ENCODE measurements at regions not wholly inside any gene's neighbourhood (a gene's known extent, or its start where the extent isn't known, plus 50 kb on each side); places are given as distances from the start of the nearest gene placed in this dataset.

DNA sequence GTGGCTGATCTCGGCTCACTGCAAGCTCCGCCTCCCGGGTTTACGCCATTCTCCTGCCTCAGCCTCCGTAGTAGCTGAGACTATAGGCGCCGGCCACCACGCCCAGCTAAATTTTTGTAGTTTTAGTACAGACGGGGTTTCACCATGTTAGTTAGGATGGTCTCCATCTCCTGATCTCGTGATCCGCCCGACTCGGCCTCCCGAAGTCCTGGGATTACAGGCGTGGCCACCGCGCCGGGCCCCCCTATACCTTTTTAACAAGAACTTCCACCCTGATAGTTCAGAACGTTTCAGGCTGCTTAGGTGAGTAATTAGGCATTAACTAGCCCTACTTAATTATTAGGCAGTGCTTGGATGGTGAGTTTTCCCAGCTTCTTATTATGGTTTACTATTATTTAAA lies 552.5 kb downstream of the BCKDHB start:
- Histone ChIP-seq H3K9ac (ENCODE audit: insufficient read depth, low read length, poor library complexity, severe bottlenecking) (no peak overlapping the region), H3K79me2 (ENCODE audit: insufficient read depth, low read length) (no peaks in the 10 kb centered on the region), H3K36me3 (replicated peaks in 1 of 2; ENCODE audit: control insufficient read depth in 1 of 2, insufficient read depth in 2 of 2, low read length in 2 of 2) (no peaks in the 10 kb centered on the region), H3K4me2 (replicated peaks; ENCODE audit: extremely low read depth, low read length, poor library complexity, severe bottlenecking) (no peak overlapping the region), H3K9me3 (replicated peaks in 1 of 2; ENCODE audit: control insufficient read depth in 1 of 2, insufficient read depth in 1 of 2, low read length in 2 of 2) (peaks cover 4 to 10% of the 10 kb centered on the region in 2 donors), H4K20me1 (ENCODE audit: insufficient read depth, low read length) (no peaks in the 10 kb centered on the region), H2AFZ (ENCODE audit: insufficient read depth, low read depth, low read length, poor library complexity, severe bottlenecking) (no peak overlapping the region), H3K4me1 (ENCODE audit: control insufficient read depth in 1 of 2, insufficient read depth in 2 of 2, low read length in 2 of 2) (no peaks in the 10 kb centered on the region), H3K27me3 (ENCODE audit: control insufficient read depth in 2 of 2, insufficient read depth in 2 of 2, low read length in 2 of 2) (no peaks in the 10 kb centered on the region), H3K4me3 (replicated peaks in 1 of 3; ENCODE audit: low read depth in 2 of 3, low read length in 3 of 3) (no peak overlapping the region), H3K27ac (ENCODE audit: low read depth in 1 of 2, low read length in 2 of 2) (no peak overlapping the region)
- Mint-ChIP-seq H3K27ac (no peak overlapping the region), H3K27me3 (ENCODE audit: low read depth in 3 of 3) (peaks cover 0 to 3% (median 0%) of the 10 kb centered on the region in 3 donors), H3K9me3 (peaks cover 0 to 13% (median 10%) of the 10 kb centered on the region in 7 donors), H3K4me3 (no peak overlapping the region), H3K36me3 (no peaks in the 10 kb centered on the region), H3K4me1 (no peaks in the 10 kb centered on the region)
- no peak for DNase-seq
- WGBS (ENCODE audit: insufficient coverage) = 95% methylated on average over 4 of the region's 19 CpGs
- intact Hi-C loops (cut with micrococcal nuclease) = no loop called here
- TF ChIP-seq, protein P1, sequence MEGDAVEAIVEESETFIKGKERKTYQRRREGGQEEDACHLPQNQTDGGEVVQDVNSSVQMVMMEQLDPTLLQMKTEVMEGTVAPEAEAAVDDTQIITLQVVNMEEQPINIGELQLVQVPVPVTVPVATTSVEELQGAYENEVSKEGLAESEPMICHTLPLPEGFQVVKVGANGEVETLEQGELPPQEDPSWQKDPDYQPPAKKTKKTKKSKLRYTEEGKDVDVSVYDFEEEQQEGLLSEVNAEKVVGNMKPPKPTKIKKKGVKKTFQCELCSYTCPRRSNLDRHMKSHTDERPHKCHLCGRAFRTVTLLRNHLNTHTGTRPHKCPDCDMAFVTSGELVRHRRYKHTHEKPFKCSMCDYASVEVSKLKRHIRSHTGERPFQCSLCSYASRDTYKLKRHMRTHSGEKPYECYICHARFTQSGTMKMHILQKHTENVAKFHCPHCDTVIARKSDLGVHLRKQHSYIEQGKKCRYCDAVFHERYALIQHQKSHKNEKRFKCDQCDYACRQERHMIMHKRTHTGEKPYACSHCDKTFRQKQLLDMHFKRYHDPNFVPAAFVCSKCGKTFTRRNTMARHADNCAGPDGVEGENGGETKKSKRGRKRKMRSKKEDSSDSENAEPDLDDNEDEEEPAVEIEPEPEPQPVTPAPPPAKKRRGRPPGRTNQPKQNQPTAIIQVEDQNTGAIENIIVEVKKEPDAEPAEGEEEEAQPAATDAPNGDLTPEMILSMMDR (IDR thresholded peaks at IDR 0.05) = no peak

DNA sequence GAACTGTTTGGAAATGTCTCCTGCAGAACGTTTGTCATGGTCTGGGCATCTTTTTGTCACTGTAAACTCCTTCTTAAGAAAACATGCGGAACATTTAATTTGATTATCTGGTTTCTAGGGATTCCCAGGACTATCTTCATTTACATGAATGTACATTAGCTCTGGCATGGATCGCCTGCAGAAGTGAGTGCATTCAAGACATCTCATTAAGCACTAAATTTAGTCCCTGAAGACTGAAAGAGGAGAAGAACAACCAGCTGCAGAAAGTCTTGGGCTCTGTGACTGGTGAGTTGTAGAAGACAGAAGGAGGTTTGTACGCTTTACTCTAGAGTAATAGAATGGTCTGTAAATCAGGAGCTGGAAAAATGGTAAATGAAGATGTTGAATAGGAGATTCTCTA lies 540.7 kb downstream of the BCKDHB start:
- H3K27me3 Mint-ChIP-seq (ENCODE audit: low read depth in 3 of 3) = peaks cover 0 to 3% (median 0%) of the 10 kb centered on the region in 3 donors
- DNase-seq = no peak
- no peak overlapping the region for H3K4me3 Mint-ChIP-seq
- H3K27me3 ChIP-seq (ENCODE audit: control insufficient read depth in 2 of 2, insufficient read depth in 2 of 2, low read length in 2 of 2) = no peaks in the 10 kb centered on the region
- H3K9me3 Mint-ChIP-seq = peaks cover 4 to 24% (median 14%) of the 10 kb centered on the region in 7 donors
- no peak overlapping the region for H3K4me2 ChIP-seq (replicated peaks; ENCODE audit: extremely low read depth, low read length, poor library complexity, severe bottlenecking)
- H3K4me3 ChIP-seq (replicated peaks in 1 of 3; ENCODE audit: low read depth in 2 of 3, low read length in 3 of 3) = no peak overlapping the region
- no peak overlapping the region for H3K9ac ChIP-seq (ENCODE audit: insufficient read depth, low read length, poor library complexity, severe bottlenecking)
- peaks cover 0 to 7% of the 10 kb centered on the region in 2 donors for H3K9me3 ChIP-seq (replicated peaks in 1 of 2; ENCODE audit: control insufficient read depth in 1 of 2, insufficient read depth in 1 of 2, low read length in 2 of 2)
- H3K36me3 ChIP-seq (replicated peaks in 1 of 2; ENCODE audit: control insufficient read depth in 1 of 2, insufficient read depth in 2 of 2, low read length in 2 of 2) = no peaks in the 10 kb centered on the region
- H3K79me2 ChIP-seq (ENCODE audit: insufficient read depth, low read length) = no peaks in the 10 kb centered on the region
- intact Hi-C loops (cut with micrococcal nuclease) = no loop called here
- TF ChIP-seq, protein P1 (IDR thresholded peaks at IDR 0.05) = no peak
- H3K27ac ChIP-seq (ENCODE audit: low read depth in 1 of 2, low read length in 2 of 2) = no peak overlapping the region
- no peaks in the 10 kb centered on the region for H3K4me1 ChIP-seq (ENCODE audit: control insufficient read depth in 1 of 2, insufficient read depth in 2 of 2, low read length in 2 of 2)
- no peaks in the 10 kb centered on the region for H3K4me1 Mint-ChIP-seq
- H4K20me1 ChIP-seq (ENCODE audit: insufficient read depth, low read length) = no peaks in the 10 kb centered on the region
- H2AFZ ChIP-seq (ENCODE audit: insufficient read depth, low read depth, low read length, poor library complexity, severe bottlenecking) = no peak overlapping the region
- no peak overlapping the region for H3K27ac Mint-ChIP-seq
- no peaks in the 10 kb centered on the region for H3K36me3 Mint-ChIP-seq
- no CpG with 5 or more reads among the region's 4 CpGs for WGBS (ENCODE audit: insufficient coverage)

Measured in CD14-positive monocyte (primary cell).